Bronchial epithelial cell (primary cell): ENCODE measurements at regions not wholly inside any gene's neighbourhood (a gene's known extent, or its start where the extent isn't known, plus 50 kb on each side); places are given as distances from the start of the nearest gene placed in this dataset.

ENCODE experiments used
- DNase-seq: peaks from one replicate; pipeline ENCODE4 v3.0.0-alpha.2; 2010; ENCODE audit warnings: low read depth
- FAIRE-seq: peaks from 2 replicates; lab custom pipeline; 2011; peaks lifted over from hg19 to GRCh38; lab: Jason Lieb, UNC
- H3K27me3 ChIP-seq: 2 replicates; pipeline ENCODE4 v1.5.1; 2011; ENCODE audit warnings: low read length; ENCODE audit not compliant: control insufficient read depth, insufficient read depth
- H3K36me3 ChIP-seq: 2 replicates; pipeline ENCODE4 v1.5.1; 2011; ENCODE audit warnings: low read length; ENCODE audit not compliant: control insufficient read depth, insufficient read depth
- H3K4me3 ChIP-seq: 2 replicates; pipeline ENCODE4 v1.5.1; 2011; ENCODE audit warnings: mild to moderate bottlenecking, low read depth, low read length, control low read depth
- TF ChIP-seq, protein P1 (sequence below): IDR thresholded peaks from 2 replicates; pipeline ENCODE4 v1.5.1; 2011; ENCODE audit warnings: mild to moderate bottlenecking, moderate library complexity, low read length, control low read depth, inconsistent platforms; ENCODE audit not compliant: insufficient read depth, severe bottlenecking

DNA sequence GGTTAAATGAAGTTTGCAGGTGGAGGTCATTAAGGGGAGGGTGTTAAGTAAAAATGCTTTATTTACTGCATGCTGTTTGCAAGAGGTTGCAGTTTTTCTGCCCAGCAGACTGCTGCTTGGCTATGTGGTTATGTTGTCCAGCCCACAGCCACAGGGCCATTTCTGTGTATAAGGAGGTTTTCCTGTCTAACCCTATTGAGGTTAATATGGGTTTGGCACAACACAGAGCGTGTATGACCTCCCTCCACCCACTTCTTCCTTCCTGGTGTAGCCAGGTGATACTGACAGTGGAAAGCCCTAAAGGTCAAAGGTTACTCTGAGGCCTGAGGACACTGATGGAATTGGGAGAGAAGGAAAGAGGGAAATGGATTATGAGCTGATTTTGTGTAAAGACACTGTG is 253.7 kb upstream of the PWP1 start:
- no peak overlapping the region for H3K4me3 ChIP-seq
- FAIRE-seq = no peak
- no peaks in the 10 kb centered on the region for H3K27me3 ChIP-seq
- H3K36me3 ChIP-seq = no peaks in the 10 kb centered on the region
- TF ChIP-seq, protein P1, sequence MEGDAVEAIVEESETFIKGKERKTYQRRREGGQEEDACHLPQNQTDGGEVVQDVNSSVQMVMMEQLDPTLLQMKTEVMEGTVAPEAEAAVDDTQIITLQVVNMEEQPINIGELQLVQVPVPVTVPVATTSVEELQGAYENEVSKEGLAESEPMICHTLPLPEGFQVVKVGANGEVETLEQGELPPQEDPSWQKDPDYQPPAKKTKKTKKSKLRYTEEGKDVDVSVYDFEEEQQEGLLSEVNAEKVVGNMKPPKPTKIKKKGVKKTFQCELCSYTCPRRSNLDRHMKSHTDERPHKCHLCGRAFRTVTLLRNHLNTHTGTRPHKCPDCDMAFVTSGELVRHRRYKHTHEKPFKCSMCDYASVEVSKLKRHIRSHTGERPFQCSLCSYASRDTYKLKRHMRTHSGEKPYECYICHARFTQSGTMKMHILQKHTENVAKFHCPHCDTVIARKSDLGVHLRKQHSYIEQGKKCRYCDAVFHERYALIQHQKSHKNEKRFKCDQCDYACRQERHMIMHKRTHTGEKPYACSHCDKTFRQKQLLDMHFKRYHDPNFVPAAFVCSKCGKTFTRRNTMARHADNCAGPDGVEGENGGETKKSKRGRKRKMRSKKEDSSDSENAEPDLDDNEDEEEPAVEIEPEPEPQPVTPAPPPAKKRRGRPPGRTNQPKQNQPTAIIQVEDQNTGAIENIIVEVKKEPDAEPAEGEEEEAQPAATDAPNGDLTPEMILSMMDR = no peak
- DNase-seq = no peak

DNA sequence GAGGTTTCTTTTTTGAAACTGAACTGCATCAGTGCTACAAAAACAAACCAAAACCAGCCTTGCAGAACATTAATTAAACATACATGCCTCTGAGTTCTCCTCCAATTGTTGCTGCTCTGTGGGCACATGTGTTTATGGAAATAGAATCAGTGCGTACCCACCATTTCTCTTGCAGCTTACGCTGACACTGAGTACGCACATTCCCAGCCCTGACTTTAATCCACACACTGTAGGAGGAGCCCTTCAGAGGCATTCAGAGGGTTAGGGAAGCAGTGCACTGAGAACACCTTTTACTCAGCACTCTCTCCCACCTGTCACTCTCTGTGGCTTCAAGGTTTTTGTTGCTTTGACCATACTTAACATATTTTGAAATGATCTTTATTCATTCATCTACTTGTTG is 250.5 kb upstream of the PWP1 start:
- no peak overlapping the region for H3K4me3 ChIP-seq
- no peak for FAIRE-seq
- H3K36me3 ChIP-seq = no peaks in the 10 kb centered on the region
- DNase-seq = no peak
- no peaks in the 10 kb centered on the region for H3K27me3 ChIP-seq
- TF ChIP-seq, protein P1 = no peak

DNA sequence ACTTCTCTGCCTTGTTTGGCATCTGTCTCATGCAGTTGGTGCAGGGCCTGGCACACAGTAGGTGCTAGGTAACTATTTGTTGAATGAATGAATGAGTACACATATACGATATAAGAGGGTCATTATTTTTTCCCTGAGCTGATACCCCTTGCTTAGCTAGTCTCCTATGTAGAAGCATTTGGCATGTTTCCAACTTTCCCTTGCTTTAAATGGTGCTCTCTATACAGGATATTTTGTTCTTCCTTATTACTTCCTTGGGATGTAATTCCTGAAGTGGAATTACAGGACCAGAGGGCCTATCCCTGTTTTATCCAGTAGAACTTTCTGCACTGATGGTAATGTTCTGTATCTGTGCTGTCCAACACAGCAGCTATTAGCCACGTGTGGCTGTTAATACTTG is 250.1 kb upstream of the PWP1 start:
- FAIRE-seq (no peak), DNase-seq (no peak)
- H3K36me3 ChIP-seq = no peaks in the 10 kb centered on the region
- no peaks in the 10 kb centered on the region for H3K27me3 ChIP-seq
- TF ChIP-seq, protein P1 = no peak
- no peak overlapping the region for H3K4me3 ChIP-seq

DNA sequence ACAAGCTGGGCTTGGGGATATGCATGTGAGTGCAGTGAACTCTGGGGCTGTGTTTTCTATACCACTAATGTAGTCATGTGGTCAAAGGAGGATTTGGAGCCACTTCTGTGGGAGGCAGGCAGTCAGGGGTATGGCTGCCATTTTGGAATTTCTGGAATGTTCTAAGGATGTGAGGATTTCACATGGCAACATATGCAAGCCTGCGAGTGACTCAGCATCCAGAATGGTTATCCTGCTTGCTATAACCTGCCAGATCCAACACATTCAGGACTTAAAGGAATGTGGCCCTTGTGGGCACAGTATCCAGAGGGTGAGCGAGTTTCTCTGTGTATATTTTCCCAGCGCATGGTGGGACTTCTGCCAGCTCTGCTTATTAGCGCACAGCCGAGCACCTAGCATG is 249.2 kb upstream of the PWP1 start:
- TF ChIP-seq, protein P1 = no peak
- DNase-seq (peak; percentile 98), FAIRE-seq (peak; percentile 96)
- no peaks in the 10 kb centered on the region for H3K36me3 ChIP-seq
- no peak overlapping the region for H3K4me3 ChIP-seq
- H3K27me3 ChIP-seq = no peaks in the 10 kb centered on the region

DNA sequence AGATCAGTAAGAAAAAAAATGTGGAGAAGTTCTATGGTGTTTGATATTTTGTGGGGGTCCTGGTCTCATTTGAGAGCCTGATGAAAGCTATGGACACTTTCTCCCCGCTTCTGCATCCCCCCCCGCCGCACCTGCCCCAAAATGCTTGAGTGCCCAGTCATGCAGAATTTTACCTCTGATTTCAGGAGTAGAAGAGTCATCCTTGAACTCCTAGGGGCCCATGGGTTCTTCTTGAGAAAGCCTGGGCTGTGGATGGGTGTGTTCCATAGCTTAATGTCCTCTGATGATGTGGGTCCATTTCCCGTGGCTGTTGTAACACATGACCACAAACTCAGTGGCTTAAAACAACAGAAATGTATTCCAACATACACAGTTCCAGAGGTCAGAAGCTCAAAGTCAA is 248.8 kb upstream of the PWP1 start:
- DNase-seq (no peak), FAIRE-seq (no peak)
- Histone ChIP-seq H3K27me3 (no peaks in the 10 kb centered on the region), H3K4me3 (no peak overlapping the region), H3K36me3 (no peaks in the 10 kb centered on the region)
- TF ChIP-seq, protein P1 = no peak

DNA sequence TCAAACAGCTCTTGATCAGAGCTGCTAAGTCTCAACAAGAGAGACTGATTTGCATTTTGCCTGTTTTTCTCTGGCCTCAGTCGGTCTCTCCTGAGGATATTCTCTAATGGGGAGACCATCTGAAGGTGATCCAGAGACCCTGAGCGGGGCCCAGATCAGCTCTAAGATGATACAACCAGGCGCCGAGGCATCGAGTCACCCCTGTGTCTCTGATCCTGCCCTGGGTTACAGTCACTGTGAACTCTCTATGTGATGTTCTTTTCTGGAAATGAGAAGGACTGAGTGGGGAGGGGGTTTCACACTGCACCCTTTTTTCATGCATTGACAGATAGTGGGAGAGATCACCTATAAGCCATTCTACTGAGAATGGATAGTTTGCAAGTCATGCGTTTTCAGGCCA is 247.6 kb upstream of the PWP1 start:
- FAIRE-seq = no peak
- H3K27me3 ChIP-seq = no peaks in the 10 kb centered on the region
- TF ChIP-seq, protein P1 = no peak
- H3K4me3 ChIP-seq = no peak overlapping the region
- no peak for DNase-seq
- no peaks in the 10 kb centered on the region for H3K36me3 ChIP-seq
